IMR-90 (cell line): ENCODE measurements at regions not wholly inside any gene's neighbourhood (a gene's known extent, or its start where the extent isn't known, plus 50 kb on each side); places are given as distances from the start of the nearest gene placed in this dataset.

Source experiments
- ATAC-seq: fragments of 200-7000 bp; cut with Tn5 transposase; 2 replicates; pipeline ENCODE4 v1.9.1; 2020; ENCODE audit warnings: low read depth, mild to moderate bottlenecking, moderate library complexity
- BruUV-seq: library from RNA; stranded (reverse); fragments of 400-500 nt; replicated peaks from 2 replicates; lab custom pipeline; 2021; lab: Mats Ljungman, UMichigan
- CTCF ChIA-PET: fragments of 300-600 bp; formaldehyde crosslinking; extraction: SDS; loops from one replicate; lab custom pipeline; 2021; ENCODE audit warnings: antibody characterized with exemption; lab: Yijun Ruan, JAX
- POLR2A ChIA-PET: fragments of 300-600 bp; sonication (Branson Sonifier 250); formaldehyde crosslinking; loops from one replicate; lab custom pipeline; 2022; ENCODE audit warnings: antibody characterized with exemption; ENCODE audit not compliant: unreplicated experiment; lab: Charles Lee
- DNase-seq: peaks from one replicate; pipeline ENCODE4 v3.0.0; 2013
- H2AFZ ChIP-seq: replicated peaks from 2 replicates; pipeline ENCODE3; 2013; ENCODE audit warnings: low read length, mild to moderate bottlenecking; ENCODE audit not compliant: poor library complexity
- H2AK5ac ChIP-seq: 2 replicates; pipeline ENCODE4 v1.6.1; 2013; ENCODE audit warnings: low read depth, low read length, inconsistent platforms
- H2AK9ac ChIP-seq: replicated peaks from 2 replicates; pipeline ENCODE3; 2013; ENCODE audit warnings: mild to moderate bottlenecking, low read depth, low read length, moderate library complexity; ENCODE audit not compliant: poor library complexity
- H2BK120ac ChIP-seq: 2 replicates; pipeline ENCODE4 v1.6.1; 2013; ENCODE audit warnings: low read depth, low read length, inconsistent platforms
- H2BK15ac ChIP-seq: 3 replicates; pipeline ENCODE4 v1.6.1; 2013; ENCODE audit warnings: low read depth, low read length, inconsistent platforms
- H2BK20ac ChIP-seq: 2 replicates; pipeline ENCODE4 v1.6.1; 2013; ENCODE audit warnings: low read depth, mild to moderate bottlenecking, inconsistent platforms, low read length, moderate library complexity
- H2BK5ac ChIP-seq: 2 replicates; pipeline ENCODE4 v1.6.1; 2013; ENCODE audit warnings: mild to moderate bottlenecking, low read depth, low read length, inconsistent platforms; ENCODE audit not compliant: poor library complexity, severe bottlenecking
- H3K14ac ChIP-seq: replicated peaks from 2 replicates; pipeline ENCODE4 v1.6.1; 2013; ENCODE audit warnings: low read depth, low read length, inconsistent platforms
- H3K18ac ChIP-seq: 2 replicates; pipeline ENCODE4 v1.6.1; 2013; ENCODE audit warnings: low read depth, low read length, control low read depth
- H3K23ac ChIP-seq: 2 replicates; pipeline ENCODE4 v1.6.1; 2013; ENCODE audit warnings: low read depth, low read length, inconsistent platforms
- H3K27ac ChIP-seq: 2 replicates; pipeline ENCODE4 v1.5.1; 2013; ENCODE audit warnings: mild to moderate bottlenecking, control low read depth, low read length; ENCODE audit not compliant: insufficient read depth
- H3K27me3 ChIP-seq: 2 replicates; pipeline ENCODE4 v1.6.1; 2013; ENCODE audit warnings: low read length; ENCODE audit not compliant: control insufficient read depth, insufficient read depth
- H3K36me3 ChIP-seq: 2 replicates; pipeline ENCODE4 v1.6.1; 2013; ENCODE audit warnings: low read length, mixed read lengths; ENCODE audit not compliant: control insufficient read depth, insufficient read depth
- H3K4ac ChIP-seq: 2 replicates; pipeline ENCODE4 v1.6.1; 2013; ENCODE audit warnings: low read depth, low read length, inconsistent platforms
- H3K4me1 ChIP-seq: 2 replicates; pipeline ENCODE4 v1.6.1; 2013; ENCODE audit warnings: low read length, mixed read lengths; ENCODE audit not compliant: control insufficient read depth, insufficient read depth
- H3K4me2 ChIP-seq: 2 replicates; pipeline ENCODE4 v1.6.1; 2013; ENCODE audit warnings: low read depth, mild to moderate bottlenecking, control low read depth, low read length, moderate library complexity
- H3K4me3 ChIP-seq: 2 replicates; pipeline ENCODE4 v1.5.1; 2013; ENCODE audit warnings: low read depth, mild to moderate bottlenecking, control low read depth, low read length, moderate library complexity; ENCODE audit not compliant: insufficient read depth
- H3K56ac ChIP-seq: 2 replicates; pipeline ENCODE4 v1.6.1; 2013; ENCODE audit warnings: low read length, inconsistent platforms; ENCODE audit not compliant: insufficient read depth; ENCODE audit errors: extremely low read depth
- H3K79me1 ChIP-seq, 2 experiments: 2 replicates each; pipeline ENCODE4 v1.6.1; 2013; ENCODE audit warnings: low read length in 2 of 2, inconsistent platforms in 1 of 2, low read depth in 1 of 2
- H3K9ac ChIP-seq: 2 replicates; pipeline ENCODE4 v1.6.1; 2013; ENCODE audit warnings: low read depth, low read length, control low read depth
- H3K9me1 ChIP-seq: 2 replicates; pipeline ENCODE4 v1.6.1; 2013; ENCODE audit warnings: low read length, inconsistent platforms; ENCODE audit not compliant: insufficient read depth
- H3K9me3 ChIP-seq: 2 replicates; pipeline ENCODE4 v1.6.1; 2013; ENCODE audit warnings: low read length; ENCODE audit not compliant: control insufficient read depth, insufficient read depth
- H4K20me1 ChIP-seq: 2 replicates; pipeline ENCODE4 v1.6.1; 2013; ENCODE audit warnings: low read length, inconsistent platforms; ENCODE audit not compliant: insufficient read depth
- H4K5ac ChIP-seq: 2 replicates; pipeline ENCODE4 v1.6.1; 2013; ENCODE audit warnings: mild to moderate bottlenecking, low read depth, low read length, control low read depth
- H4K8ac ChIP-seq, 2 experiments: 2 replicates each; pipeline ENCODE4 v1.6.1; 2013; ENCODE audit warnings: low read depth in 2 of 2, low read length in 2 of 2, control low read depth in 1 of 2, inconsistent platforms in 1 of 2
- H4K91ac ChIP-seq: 2 replicates; pipeline ENCODE4 v1.6.1; 2013; ENCODE audit warnings: low read depth, low read length, inconsistent platforms; ENCODE audit not compliant: insufficient read depth
- BHLHE40 ChIP-seq: fragments of 150-350 bp; IDR thresholded peaks from 2 replicates; pipeline ENCODE4 v1.6.1; 2016; ENCODE audit warnings: mild to moderate bottlenecking, low read depth, low read length
- CEBPB ChIP-seq: IDR thresholded peaks from 2 replicates; pipeline ENCODE4 v1.6.1; 2012; ENCODE audit warnings: low read depth, low read length, improper control_type of control experiment
- CHD1 ChIP-seq: IDR thresholded peaks from 2 replicates; pipeline ENCODE4 v1.6.1; 2012; ENCODE audit warnings: low read depth, low read length, improper control_type of control experiment
- CTCF ChIP-seq: conservative IDR thresholded peaks from 2 replicates; pipeline ENCODE4 v1.5.1; 2012; ENCODE audit warnings: mild to moderate bottlenecking, low read depth, low read length, improper control_type of control experiment
- ELK1 ChIP-seq: fragments of 150-350 bp; IDR thresholded peaks from 2 replicates; pipeline ENCODE4 v1.6.1; 2016; ENCODE audit warnings: low read depth, mild to moderate bottlenecking, low read length, moderate library complexity, borderline replicate concordance
- FOS ChIP-seq: fragments of 150-350 bp; IDR thresholded peaks from 2 replicates; pipeline ENCODE4 v1.6.1; 2016; ENCODE audit warnings: low read depth, low read length
- MAFK ChIP-seq: IDR thresholded peaks from 2 replicates; pipeline ENCODE4 v1.6.1; 2012; ENCODE audit warnings: low read depth, low read length, improper control_type of control experiment
- MAZ ChIP-seq: IDR thresholded peaks from 2 replicates; pipeline ENCODE4 v1.6.1; 2012; ENCODE audit warnings: low read depth, mild to moderate bottlenecking, low read length, improper control_type of control experiment, moderate library complexity, borderline replicate concordance
- POLR2A ChIP-seq: IDR thresholded peaks from 2 replicates; pipeline ENCODE4 v1.6.1; 2012; ENCODE audit warnings: mild to moderate bottlenecking, low read depth, low read length
- RAD21 ChIP-seq: IDR thresholded peaks from 2 replicates; pipeline ENCODE4 v1.6.1; 2012; ENCODE audit warnings: low read length, improper control_type of control experiment
- RCOR1 ChIP-seq: IDR thresholded peaks from 2 replicates; pipeline ENCODE4 v1.6.1; 2012; ENCODE audit warnings: mild to moderate bottlenecking, low read length, improper control_type of control experiment; ENCODE audit not compliant: insufficient replicate concordance
- RFX5 ChIP-seq: IDR thresholded peaks from 2 replicates; pipeline ENCODE4 v1.8.0; 2012; ENCODE audit warnings: low read depth, mild to moderate bottlenecking, low read length, moderate library complexity
- USF2 ChIP-seq: fragments of 150-350 bp; IDR thresholded peaks from 2 replicates; pipeline ENCODE4 v1.6.1; 2017; ENCODE audit warnings: mild to moderate bottlenecking, antibody characterized with exemption, low read length, low read depth
- WGBS, 2 experiments: methylation state at CpG; one replicate each; pipeline versions ENCODE4 v1.1.5 to v1.1.7; 2013; ENCODE audit warnings: missing lambda C conversion rate in 2 of 2; ENCODE audit not compliant: insufficient read length in 1 of 2; ENCODE audit errors: extremely low coverage in 2 of 2; 5-methylcytosine and 5-hydroxymethylcytosine counted together
- dilution Hi-C: fragments of 300-500 bp; cut with HindIII; formaldehyde crosslinking; loops from one replicate; pipeline ENCODE4 v1.14.3; 2018; ENCODE audit warnings: low sequenced_read_pairs; ENCODE audit not compliant: unreplicated experiment
- in situ Hi-C: fragments of 300-500 bp; cut with MboI; formaldehyde crosslinking; loops from 3 replicates; pipeline ENCODE4 v1.14.3; 2019; ENCODE audit warnings: low sequenced_read_pairs, inconsistent platforms, mixed read lengths
- intact Hi-C: fragments of 100-400 bp; cut with micrococcal nuclease; formaldehyde crosslinking; loops from 2 replicates; pipeline ENCODE4 v1.10.0; 2022

- H2BK5ac ChIP-seq: no peak overlapping the region
- H3K4ac ChIP-seq: no peak overlapping the region
- no peak overlapping the region for H3K27ac ChIP-seq
- H3K9ac ChIP-seq: no peak overlapping the region
- no peak overlapping the region for H3K4me2 ChIP-seq
- no peak overlapping the region for H4K91ac ChIP-seq
- 0 out of 2 replicates have a peak, but pooled peaks cover 2% of the 10 kb centered on the region for H3K9me1 ChIP-seq
- H2AFZ ChIP-seq: no peak overlapping the region
- H2AK9ac ChIP-seq: no peak overlapping the region
- POLR2A ChIA-PET: interaction anchor here (0.6 kb wide), 1 partner anchor 255 kb away, joined by 4 read pairs; no protein-coding TSS in a partner anchor
- H3K56ac ChIP-seq: no peak overlapping the region
- H4K20me1 ChIP-seq: no peaks in the 10 kb centered on the region
- no peak overlapping the region for H2BK120ac ChIP-seq
- H3K23ac ChIP-seq: no peak overlapping the region
- no peak overlapping the region for H2BK20ac ChIP-seq
- H3K4me3 ChIP-seq: no peak overlapping the region
- intact Hi-C loops (no loop called here), dilution Hi-C loops (no loop called here), in situ Hi-C loops (no loop called here)
- H4K8ac ChIP-seq: no peak overlapping the region
- H3K4me1 ChIP-seq: peaks cover 2% of the 10 kb centered on the region; the same call in 1 of the 2 replicates
- no peak overlapping the region for H2BK15ac ChIP-seq
- ATAC-seq (no peak), DNase-seq (no peak)
- no peaks in the 10 kb centered on the region for H3K9me3 ChIP-seq
- CTCF ChIA-PET: no interaction called here
- H3K36me3 ChIP-seq: no peaks in the 10 kb centered on the region
- H3K18ac ChIP-seq: no peak overlapping the region
- no peak overlapping the region for H2AK5ac ChIP-seq
- no peaks in the 10 kb centered on the region for H3K27me3 ChIP-seq
- no peak overlapping the region for H3K14ac ChIP-seq
- TF ChIP-seq POLR2A (no peak), MAZ (no peak), CHD1 (no peak), ELK1 (no peak), RCOR1 (no peak), FOS (no peak), USF2 (no peak), MAFK (no peak), CTCF (no peak), RFX5 (no peak), RAD21 (no peak), BHLHE40 (no peak), CEBPB (no peak)
- no TSS peak for BruUV-seq
- WGBS, 2 experiments: 100% methylated on average over 2 of the region's 4 CpGs; no CpG with 5 or more reads in 1 of the 2 experiments
- no peaks in the 10 kb centered on the region for H3K79me1 ChIP-seq
- no peak overlapping the region for H4K5ac ChIP-seq
Observed at GRCh38 chr5:58265246-58265930, 194.5 kb downstream of the PLK2 start.
